A549 (cell line): ENCODE measurements at regions not wholly inside any gene's neighbourhood (a gene's known extent, or its start where the extent isn't known, plus 50 kb on each side); places are given as distances from the start of the nearest gene placed in this dataset.

Source experiments
- CEBPB ChIP-seq, 2 experiments: fragments of >200 bp in 1 of 2; sonication (Bioruptor Twin) in 1 of 2; formaldehyde crosslinking in 1 of 2; IDR thresholded peaks; 2 replicates each; pipeline ENCODE4 v1.6.1; 2012 to 2016
- EP300 ChIP-seq, 2 experiments: fragments of >200 bp; sonication (Bioruptor Twin); formaldehyde crosslinking; IDR thresholded peaks; 2 replicates in 1 of 2; 3 replicates in 1 of 2; pipeline ENCODE4 v1.6.1; 2016 to 2017
- JUN ChIP-seq, 2 experiments: fragments of >200 bp; sonication (Bioruptor Twin); formaldehyde crosslinking; IDR thresholded peaks; 2 replicates in 1 of 2; 3 replicates in 1 of 2; pipeline ENCODE4 v1.6.1; 2016 to 2017
- KDM1A ChIP-seq: fragments of 200-600 bp; sonication (generic); IDR thresholded peaks from 2 replicates; pipeline ENCODE4 v1.6.1; 2016; ENCODE audit warnings: low read depth, mild to moderate bottlenecking
- PHF8 ChIP-seq: fragments of 200-600 bp; sonication (generic); IDR thresholded peaks from 2 replicates; pipeline ENCODE4 v1.6.1; 2016; ENCODE audit warnings: low read depth, mild to moderate bottlenecking, antibody characterized with exemption, moderate library complexity, borderline replicate concordance
- POLR2A ChIP-seq: IDR thresholded peaks from 2 replicates; pipeline ENCODE4 v1.6.1; 2012; ENCODE audit warnings: mild to moderate bottlenecking, low read length
- POLR2AphosphoS2 ChIP-seq: conservative IDR thresholded peaks from 2 replicates; pipeline ENCODE4 v1.6.1; 2012; ENCODE audit warnings: low read length, improper control_type of control experiment, inconsistent platforms
- RAD21 ChIP-seq, 2 experiments: fragments of >200 bp in 1 of 2; sonication (Bioruptor Twin) in 1 of 2; formaldehyde crosslinking in 1 of 2; IDR thresholded peaks in 1 of 2; conservative IDR thresholded peaks in 1 of 2; 2 replicates in 1 of 2; 3 replicates in 1 of 2; pipeline ENCODE4 v1.6.1; 2012 to 2018; ENCODE audit warnings: inconsistent platforms in 1 of 2
- SREBF2 ChIP-seq: fragments of 450-650 bp; IDR thresholded peaks from 2 replicates; pipeline ENCODE4 v1.6.1; 2014; ENCODE audit warnings: mild to moderate bottlenecking, moderate library complexity
- TF ChIP-seq, protein P1 (sequence below): fragments of 200-600 bp; sonication (generic); IDR thresholded peaks from 2 replicates; pipeline ENCODE4 v1.6.1; 2016; ENCODE audit warnings: antibody characterized with exemption, mild to moderate bottlenecking, moderate library complexity
- TF ChIP-seq, protein P2 (sequence below): IDR thresholded peaks from 2 replicates; pipeline ENCODE4 v1.6.1; 2012
- TF ChIP-seq, protein P3 (sequence below): fragments of >200 bp; sonication (Bioruptor Twin); formaldehyde crosslinking; IDR thresholded peaks from 3 replicates; pipeline ENCODE4 v1.5.1; 2016
- TF ChIP-seq, protein P4 (sequence below): fragments of >200 bp; sonication (Bioruptor Twin); formaldehyde crosslinking; IDR thresholded peaks from 3 replicates; pipeline ENCODE4 v1.6.1; 2016
- TF ChIP-seq, protein P5 (sequence below): fragments of 250-450 bp; sonication (Bioruptor Pico); IDR thresholded peaks from 2 replicates; pipeline ENCODE4 v1.5.0; 2021; ENCODE audit warnings: mild to moderate bottlenecking, moderate library complexity, borderline replicate concordance

DNA sequence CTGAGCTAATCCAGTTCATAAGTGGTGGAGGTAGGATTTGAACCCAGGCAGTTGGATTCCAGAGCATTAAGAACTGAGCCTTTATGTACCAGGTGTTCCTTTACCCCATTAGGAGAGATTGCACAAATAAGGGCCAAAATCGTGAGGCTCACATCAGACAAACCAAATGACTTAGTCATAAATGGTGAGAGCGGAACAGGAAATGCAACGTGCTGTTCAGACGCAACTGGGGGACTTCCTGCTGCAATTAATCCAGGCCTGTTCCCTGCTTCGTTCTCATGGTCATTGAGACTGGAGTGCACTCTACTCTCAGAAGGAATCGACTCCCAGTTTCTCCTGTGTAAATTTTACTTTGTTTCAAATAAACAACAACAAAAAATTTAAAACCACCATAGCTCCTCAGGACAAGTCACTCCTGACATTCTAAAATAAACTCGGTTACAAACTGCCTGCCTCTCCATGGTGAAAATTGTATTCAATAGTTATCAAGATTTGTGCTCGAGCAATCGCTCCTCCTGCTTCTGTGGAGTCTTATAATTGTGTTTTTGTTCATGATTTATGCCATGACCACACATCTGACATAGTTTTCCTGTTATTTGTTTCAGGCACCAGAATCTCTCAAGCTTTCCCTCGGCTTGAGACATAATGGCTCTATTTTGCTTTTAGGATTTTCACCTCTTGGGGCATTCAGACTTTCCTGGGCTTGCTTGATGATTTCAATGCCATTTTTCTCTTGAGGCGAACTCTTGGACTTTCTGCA lies 115.3 kb upstream of the BMPER start:
- TF ChIP-seq, protein P1, sequence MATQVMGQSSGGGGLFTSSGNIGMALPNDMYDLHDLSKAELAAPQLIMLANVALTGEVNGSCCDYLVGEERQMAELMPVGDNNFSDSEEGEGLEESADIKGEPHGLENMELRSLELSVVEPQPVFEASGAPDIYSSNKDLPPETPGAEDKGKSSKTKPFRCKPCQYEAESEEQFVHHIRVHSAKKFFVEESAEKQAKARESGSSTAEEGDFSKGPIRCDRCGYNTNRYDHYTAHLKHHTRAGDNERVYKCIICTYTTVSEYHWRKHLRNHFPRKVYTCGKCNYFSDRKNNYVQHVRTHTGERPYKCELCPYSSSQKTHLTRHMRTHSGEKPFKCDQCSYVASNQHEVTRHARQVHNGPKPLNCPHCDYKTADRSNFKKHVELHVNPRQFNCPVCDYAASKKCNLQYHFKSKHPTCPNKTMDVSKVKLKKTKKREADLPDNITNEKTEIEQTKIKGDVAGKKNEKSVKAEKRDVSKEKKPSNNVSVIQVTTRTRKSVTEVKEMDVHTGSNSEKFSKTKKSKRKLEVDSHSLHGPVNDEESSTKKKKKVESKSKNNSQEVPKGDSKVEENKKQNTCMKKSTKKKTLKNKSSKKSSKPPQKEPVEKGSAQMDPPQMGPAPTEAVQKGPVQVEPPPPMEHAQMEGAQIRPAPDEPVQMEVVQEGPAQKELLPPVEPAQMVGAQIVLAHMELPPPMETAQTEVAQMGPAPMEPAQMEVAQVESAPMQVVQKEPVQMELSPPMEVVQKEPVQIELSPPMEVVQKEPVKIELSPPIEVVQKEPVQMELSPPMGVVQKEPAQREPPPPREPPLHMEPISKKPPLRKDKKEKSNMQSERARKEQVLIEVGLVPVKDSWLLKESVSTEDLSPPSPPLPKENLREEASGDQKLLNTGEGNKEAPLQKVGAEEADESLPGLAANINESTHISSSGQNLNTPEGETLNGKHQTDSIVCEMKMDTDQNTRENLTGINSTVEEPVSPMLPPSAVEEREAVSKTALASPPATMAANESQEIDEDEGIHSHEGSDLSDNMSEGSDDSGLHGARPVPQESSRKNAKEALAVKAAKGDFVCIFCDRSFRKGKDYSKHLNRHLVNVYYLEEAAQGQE = no peak
- TF ChIP-seq SREBF2 (no peak), KDM1A (no peak), EP300 (IDR thresholded peaks at IDR 0.05) (no peak), JUN (IDR thresholded peaks at IDR 0.05) (no peak), RAD21 (conservative IDR thresholded peaks at IDR 0.05 in 1 of 2, IDR thresholded peaks at IDR 0.05 in 1 of 2) (no peak), POLR2A (no peak), PHF8 (no peak), POLR2AphosphoS2 (no peak), CEBPB (IDR thresholded peaks at IDR 0.05) (no peak)
- TF ChIP-seq, protein P2, sequence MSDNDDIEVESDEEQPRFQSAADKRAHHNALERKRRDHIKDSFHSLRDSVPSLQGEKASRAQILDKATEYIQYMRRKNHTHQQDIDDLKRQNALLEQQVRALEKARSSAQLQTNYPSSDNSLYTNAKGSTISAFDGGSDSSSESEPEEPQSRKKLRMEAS = no peak
- TF ChIP-seq, protein P3, sequence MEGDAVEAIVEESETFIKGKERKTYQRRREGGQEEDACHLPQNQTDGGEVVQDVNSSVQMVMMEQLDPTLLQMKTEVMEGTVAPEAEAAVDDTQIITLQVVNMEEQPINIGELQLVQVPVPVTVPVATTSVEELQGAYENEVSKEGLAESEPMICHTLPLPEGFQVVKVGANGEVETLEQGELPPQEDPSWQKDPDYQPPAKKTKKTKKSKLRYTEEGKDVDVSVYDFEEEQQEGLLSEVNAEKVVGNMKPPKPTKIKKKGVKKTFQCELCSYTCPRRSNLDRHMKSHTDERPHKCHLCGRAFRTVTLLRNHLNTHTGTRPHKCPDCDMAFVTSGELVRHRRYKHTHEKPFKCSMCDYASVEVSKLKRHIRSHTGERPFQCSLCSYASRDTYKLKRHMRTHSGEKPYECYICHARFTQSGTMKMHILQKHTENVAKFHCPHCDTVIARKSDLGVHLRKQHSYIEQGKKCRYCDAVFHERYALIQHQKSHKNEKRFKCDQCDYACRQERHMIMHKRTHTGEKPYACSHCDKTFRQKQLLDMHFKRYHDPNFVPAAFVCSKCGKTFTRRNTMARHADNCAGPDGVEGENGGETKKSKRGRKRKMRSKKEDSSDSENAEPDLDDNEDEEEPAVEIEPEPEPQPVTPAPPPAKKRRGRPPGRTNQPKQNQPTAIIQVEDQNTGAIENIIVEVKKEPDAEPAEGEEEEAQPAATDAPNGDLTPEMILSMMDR = no peak
- TF ChIP-seq, protein P4, sequence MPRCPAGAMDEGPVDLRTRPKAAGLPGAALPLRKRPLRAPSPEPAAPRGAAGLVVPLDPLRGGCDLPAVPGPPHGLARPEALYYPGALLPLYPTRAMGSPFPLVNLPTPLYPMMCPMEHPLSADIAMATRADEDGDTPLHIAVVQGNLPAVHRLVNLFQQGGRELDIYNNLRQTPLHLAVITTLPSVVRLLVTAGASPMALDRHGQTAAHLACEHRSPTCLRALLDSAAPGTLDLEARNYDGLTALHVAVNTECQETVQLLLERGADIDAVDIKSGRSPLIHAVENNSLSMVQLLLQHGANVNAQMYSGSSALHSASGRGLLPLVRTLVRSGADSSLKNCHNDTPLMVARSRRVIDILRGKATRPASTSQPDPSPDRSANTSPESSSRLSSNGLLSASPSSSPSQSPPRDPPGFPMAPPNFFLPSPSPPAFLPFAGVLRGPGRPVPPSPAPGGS = no peak
- TF ChIP-seq, protein P5, sequence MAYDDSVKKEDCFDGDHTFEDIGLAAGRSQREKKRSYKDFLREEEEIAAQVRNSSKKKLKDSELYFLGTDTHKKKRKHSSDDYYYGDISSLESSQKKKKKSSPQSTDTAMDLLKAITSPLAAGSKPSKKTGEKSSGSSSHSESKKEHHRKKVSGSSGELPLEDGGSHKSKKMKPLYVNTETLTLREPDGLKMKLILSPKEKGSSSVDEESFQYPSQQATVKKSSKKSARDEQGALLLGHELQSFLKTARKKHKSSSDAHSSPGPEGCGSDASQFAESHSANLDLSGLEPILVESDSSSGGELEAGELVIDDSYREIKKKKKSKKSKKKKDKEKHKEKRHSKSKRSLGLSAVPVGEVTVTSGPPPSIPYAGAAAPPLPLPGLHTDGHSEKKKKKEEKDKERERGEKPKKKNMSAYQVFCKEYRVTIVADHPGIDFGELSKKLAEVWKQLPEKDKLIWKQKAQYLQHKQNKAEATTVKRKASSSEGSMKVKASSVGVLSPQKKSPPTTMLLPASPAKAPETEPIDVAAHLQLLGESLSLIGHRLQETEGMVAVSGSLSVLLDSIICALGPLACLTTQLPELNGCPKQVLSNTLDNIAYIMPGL (CRISPR knock-in tag) = no peak
